HEK293 (cell line): ENCODE measurements at regions not wholly inside any gene's neighbourhood (a gene's known extent, or its start where the extent isn't known, plus 50 kb on each side); places are given as distances from the start of the nearest gene placed in this dataset.

Experiments used
- CTCF ChIA-PET: fragments of 350-600 bp; formaldehyde crosslinking; extraction: SDS; loops from one replicate; lab custom pipeline; 2021; ENCODE audit warnings: antibody characterized with exemption; lab: Yijun Ruan, JAX
- POLR2A ChIA-PET: fragments of 300-600 bp; formaldehyde crosslinking; extraction: SDS; loops from one replicate; lab custom pipeline; 2020; ENCODE audit warnings: antibody characterized with exemption, inconsistent platforms; lab: Yijun Ruan, JAX
- H3K27ac ChIP-seq: fragments of 200-500 bp; sonication (Bioruptor generic); 2 replicates; pipeline ENCODE4 v1.5.1; 2014; ENCODE audit warnings: low read depth, low read length, control low read depth, inconsistent platforms; ENCODE audit errors: extremely low read depth
- H3K36me3 ChIP-seq, 2 experiments: fragments of 200-500 bp in 1 of 2; sonication (Bioruptor generic) in 1 of 2; 1 replicate in 1 of 2; 2 replicates in 1 of 2; pipeline ENCODE4 v1.5.1; 2014 to 2017; ENCODE audit warnings: inconsistent platforms in 2 of 2, low read length in 2 of 2; ENCODE audit not compliant: control insufficient read depth in 2 of 2, insufficient read depth in 1 of 2
- H3K4me1 ChIP-seq: fragments of 200-500 bp; sonication (Bioruptor generic); 2 replicates; pipeline ENCODE4 v1.5.1; 2014; ENCODE audit warnings: mild to moderate bottlenecking, low read length, inconsistent platforms; ENCODE audit not compliant: control insufficient read depth, insufficient read depth
- H3K4me3 ChIP-seq: 2 replicates; pipeline ENCODE4 v1.5.1; 2011; ENCODE audit warnings: low read depth, mild to moderate bottlenecking, control low read depth, low read length, moderate library complexity
- H3K9me3 ChIP-seq: fragments of 200-500 bp; sonication (Bioruptor generic); 2 replicates; pipeline ENCODE4 v1.5.1; 2014; ENCODE audit warnings: low read depth, low read length, inconsistent platforms; ENCODE audit not compliant: control insufficient read depth, insufficient read depth
- FEZF1 ChIP-seq: fragments of 450-650 bp; formaldehyde crosslinking; IDR thresholded peaks from 2 replicates; pipeline ENCODE4 v1.5.1; 2016; ENCODE audit warnings: missing biosample characterization, missing genetic modification characterization
- GLIS2 ChIP-seq: fragments of 450-650 bp; formaldehyde crosslinking; IDR thresholded peaks from 2 replicates; pipeline ENCODE4 v1.5.1; 2016; ENCODE audit warnings: missing biosample characterization, missing genetic modification characterization
- KLF8 ChIP-seq: fragments of 450-650 bp; formaldehyde crosslinking; IDR thresholded peaks from 2 replicates; pipeline ENCODE4 v1.5.1; 2016; ENCODE audit warnings: missing biosample characterization, missing genetic modification characterization
- OSR2 ChIP-seq: fragments of 450-650 bp; formaldehyde crosslinking; IDR thresholded peaks from 2 replicates; pipeline ENCODE4 v1.5.1; 2016; ENCODE audit warnings: missing biosample characterization, missing genetic modification characterization
- REPIN1 ChIP-seq: fragments of 450-650 bp; formaldehyde crosslinking; IDR thresholded peaks from 2 replicates; pipeline ENCODE4 v1.5.1; 2017; ENCODE audit warnings: missing biosample characterization, missing genetic modification characterization, low read depth
- SALL2 ChIP-seq: fragments of 450-650 bp; formaldehyde crosslinking; IDR thresholded peaks from 2 replicates; pipeline ENCODE4 v1.5.0; 2017; ENCODE audit warnings: missing biosample characterization, mild to moderate bottlenecking, missing genetic modification characterization, borderline replicate concordance
- SP3 ChIP-seq: fragments of 450-650 bp; formaldehyde crosslinking; IDR thresholded peaks from 2 replicates; pipeline ENCODE4 v1.5.1; 2016; ENCODE audit warnings: missing biosample characterization, missing genetic modification characterization
- ZBTB20 ChIP-seq: fragments of 450-650 bp; formaldehyde crosslinking; IDR thresholded peaks from 2 replicates; pipeline ENCODE4 v1.5.1; 2016; ENCODE audit warnings: missing biosample characterization, missing genetic modification characterization
- ZFP37 ChIP-seq: fragments of 450-650 bp; formaldehyde crosslinking; IDR thresholded peaks from 2 replicates; pipeline ENCODE4 v1.5.1; 2016; ENCODE audit warnings: missing biosample characterization, missing genetic modification characterization
- ZNF23 ChIP-seq: fragments of 450-650 bp; formaldehyde crosslinking; IDR thresholded peaks from 2 replicates; pipeline ENCODE4 v1.5.1; 2016; ENCODE audit warnings: missing biosample characterization, missing genetic modification characterization, borderline replicate concordance
- ZNF677 ChIP-seq: fragments of 450-650 bp; IDR thresholded peaks from 2 replicates; pipeline ENCODE4 v1.5.0; 2018; ENCODE audit warnings: missing biosample characterization, mild to moderate bottlenecking, missing genetic modification characterization, moderate library complexity
- ZNF701 ChIP-seq: fragments of 450-650 bp; formaldehyde crosslinking; IDR thresholded peaks from 2 replicates; pipeline ENCODE4 v1.5.1; 2016; ENCODE audit warnings: missing biosample characterization, missing genetic modification characterization
- TF ChIP-seq, protein P1 (sequence below): sonication (generic); formaldehyde crosslinking; IDR thresholded peaks from 2 replicates; pipeline ENCODE4 v1.8.1; 2022; ENCODE audit warnings: mild to moderate bottlenecking, moderate library complexity, missing genetic modification reagents
- TF ChIP-seq, protein P2 (sequence below): fragments of 450-650 bp; formaldehyde crosslinking; IDR thresholded peaks from 2 replicates; pipeline ENCODE4 v1.5.1; 2017; ENCODE audit warnings: missing biosample characterization, missing genetic modification characterization
- TF ChIP-seq, protein P3 (sequence below): fragments of 450-650 bp; formaldehyde crosslinking; optimal IDR thresholded peaks from 2 replicates; pipeline ENCODE3; 2016; ENCODE audit warnings: missing biosample characterization, mild to moderate bottlenecking, missing genetic modification characterization
- TF ChIP-seq, protein P4 (sequence below): fragments of 450-650 bp; formaldehyde crosslinking; IDR thresholded peaks from 2 replicates; pipeline ENCODE4 v1.5.1; 2016; ENCODE audit warnings: missing biosample characterization, missing genetic modification characterization, low read depth
- TF ChIP-seq, protein P5 (sequence below): fragments of 450-650 bp; formaldehyde crosslinking; IDR thresholded peaks from 2 replicates; pipeline ENCODE4 v1.5.1; 2016; ENCODE audit warnings: missing biosample characterization, missing genetic modification characterization, borderline replicate concordance

DNA sequence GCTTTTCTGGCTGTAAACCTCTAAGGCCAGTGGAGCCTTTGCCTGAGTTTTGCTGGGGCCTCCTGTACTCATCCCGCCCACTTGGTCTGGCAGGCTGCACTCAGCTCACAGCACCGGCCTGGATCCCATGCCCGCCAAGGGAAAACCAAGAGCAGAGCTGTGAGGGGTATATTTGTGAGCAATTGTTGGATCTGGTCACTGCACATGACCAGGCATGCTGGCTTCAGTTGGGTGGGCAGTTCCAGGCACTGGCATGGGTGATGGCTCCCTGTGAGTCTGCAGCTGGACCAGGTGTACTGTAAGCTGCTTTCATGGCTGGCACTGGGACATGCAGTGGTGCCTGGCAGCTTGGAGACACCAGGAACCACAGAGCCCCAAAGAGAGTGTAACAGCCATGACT lies 563.1 kb upstream of the RGS18 start (continued):
- TF ChIP-seq, protein P1, sequence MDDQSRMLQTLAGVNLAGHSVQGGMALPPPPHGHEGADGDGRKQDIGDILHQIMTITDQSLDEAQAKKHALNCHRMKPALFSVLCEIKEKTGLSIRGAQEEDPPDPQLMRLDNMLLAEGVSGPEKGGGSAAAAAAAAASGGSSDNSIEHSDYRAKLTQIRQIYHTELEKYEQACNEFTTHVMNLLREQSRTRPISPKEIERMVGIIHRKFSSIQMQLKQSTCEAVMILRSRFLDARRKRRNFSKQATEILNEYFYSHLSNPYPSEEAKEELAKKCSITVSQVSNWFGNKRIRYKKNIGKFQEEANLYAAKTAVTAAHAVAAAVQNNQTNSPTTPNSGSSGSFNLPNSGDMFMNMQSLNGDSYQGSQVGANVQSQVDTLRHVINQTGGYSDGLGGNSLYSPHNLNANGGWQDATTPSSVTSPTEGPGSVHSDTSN: no peak
- TF ChIP-seq ZBTB20 (no peak), OSR2 (tag by site-specific recombination) (no peak), SALL2 (tag by site-specific recombination) (no peak), FEZF1 (tag by site-specific recombination) (no peak), REPIN1 (no peak)
- TF ChIP-seq, protein P2, sequence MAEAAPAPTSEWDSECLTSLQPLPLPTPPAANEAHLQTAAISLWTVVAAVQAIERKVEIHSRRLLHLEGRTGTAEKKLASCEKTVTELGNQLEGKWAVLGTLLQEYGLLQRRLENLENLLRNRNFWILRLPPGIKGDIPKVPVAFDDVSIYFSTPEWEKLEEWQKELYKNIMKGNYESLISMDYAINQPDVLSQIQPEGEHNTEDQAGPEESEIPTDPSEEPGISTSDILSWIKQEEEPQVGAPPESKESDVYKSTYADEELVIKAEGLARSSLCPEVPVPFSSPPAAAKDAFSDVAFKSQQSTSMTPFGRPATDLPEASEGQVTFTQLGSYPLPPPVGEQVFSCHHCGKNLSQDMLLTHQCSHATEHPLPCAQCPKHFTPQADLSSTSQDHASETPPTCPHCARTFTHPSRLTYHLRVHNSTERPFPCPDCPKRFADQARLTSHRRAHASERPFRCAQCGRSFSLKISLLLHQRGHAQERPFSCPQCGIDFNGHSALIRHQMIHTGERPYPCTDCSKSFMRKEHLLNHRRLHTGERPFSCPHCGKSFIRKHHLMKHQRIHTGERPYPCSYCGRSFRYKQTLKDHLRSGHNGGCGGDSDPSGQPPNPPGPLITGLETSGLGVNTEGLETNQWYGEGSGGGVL (tag by site-specific recombination): no peak

DNA sequence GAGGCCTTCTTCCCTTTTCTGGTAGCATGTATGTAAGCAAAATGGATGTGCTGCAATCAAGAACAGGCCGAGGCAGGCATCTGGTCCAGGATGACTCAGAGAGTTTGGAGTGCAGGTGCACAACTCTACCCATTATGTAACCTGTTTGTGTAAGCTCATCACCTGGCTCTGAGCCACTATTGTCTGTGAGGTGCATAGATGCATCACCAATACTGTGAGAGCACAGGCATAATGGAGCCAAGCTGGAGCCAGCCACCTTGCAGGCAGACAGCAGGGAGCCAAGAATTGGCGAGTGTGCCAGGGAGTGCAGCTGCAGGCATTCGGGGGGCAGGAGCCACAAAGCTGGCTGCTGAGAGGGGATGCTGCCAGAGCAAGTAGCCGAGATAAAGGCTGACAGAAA lies 549.9 kb upstream of the RGS18 start:
- H3K9me3 ChIP-seq: no peaks in the 10 kb centered on the region
- no peak overlapping the region for H3K4me3 ChIP-seq
- TF ChIP-seq, protein P3, sequence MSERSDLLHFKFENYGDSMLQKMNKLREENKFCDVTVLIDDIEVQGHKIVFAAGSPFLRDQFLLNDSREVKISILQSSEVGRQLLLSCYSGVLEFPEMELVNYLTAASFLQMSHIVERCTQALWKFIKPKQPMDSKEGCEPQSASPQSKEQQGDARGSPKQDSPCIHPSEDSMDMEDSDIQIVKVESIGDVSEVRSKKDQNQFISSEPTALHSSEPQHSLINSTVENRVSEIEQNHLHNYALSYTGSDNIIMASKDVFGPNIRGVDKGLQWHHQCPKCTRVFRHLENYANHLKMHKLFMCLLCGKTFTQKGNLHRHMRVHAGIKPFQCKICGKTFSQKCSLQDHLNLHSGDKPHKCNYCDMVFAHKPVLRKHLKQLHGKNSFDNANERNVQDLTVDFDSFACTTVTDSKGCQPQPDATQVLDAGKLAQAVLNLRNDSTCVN: no peak
- TF ChIP-seq, protein P4, sequence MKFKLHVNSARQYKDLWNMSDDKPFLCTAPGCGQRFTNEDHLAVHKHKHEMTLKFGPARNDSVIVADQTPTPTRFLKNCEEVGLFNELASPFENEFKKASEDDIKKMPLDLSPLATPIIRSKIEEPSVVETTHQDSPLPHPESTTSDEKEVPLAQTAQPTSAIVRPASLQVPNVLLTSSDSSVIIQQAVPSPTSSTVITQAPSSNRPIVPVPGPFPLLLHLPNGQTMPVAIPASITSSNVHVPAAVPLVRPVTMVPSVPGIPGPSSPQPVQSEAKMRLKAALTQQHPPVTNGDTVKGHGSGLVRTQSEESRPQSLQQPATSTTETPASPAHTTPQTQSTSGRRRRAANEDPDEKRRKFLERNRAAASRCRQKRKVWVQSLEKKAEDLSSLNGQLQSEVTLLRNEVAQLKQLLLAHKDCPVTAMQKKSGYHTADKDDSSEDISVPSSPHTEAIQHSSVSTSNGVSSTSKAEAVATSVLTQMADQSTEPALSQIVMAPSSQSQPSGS (tag by site-specific recombination): no peak
- CTCF ChIA-PET: no interaction called here
- no peaks in the 10 kb centered on the region for H3K36me3 ChIP-seq
- H3K4me1 ChIP-seq: no peaks in the 10 kb centered on the region
- H3K27ac ChIP-seq: no peak overlapping the region
- POLR2A ChIA-PET: no interaction called here

DNA sequence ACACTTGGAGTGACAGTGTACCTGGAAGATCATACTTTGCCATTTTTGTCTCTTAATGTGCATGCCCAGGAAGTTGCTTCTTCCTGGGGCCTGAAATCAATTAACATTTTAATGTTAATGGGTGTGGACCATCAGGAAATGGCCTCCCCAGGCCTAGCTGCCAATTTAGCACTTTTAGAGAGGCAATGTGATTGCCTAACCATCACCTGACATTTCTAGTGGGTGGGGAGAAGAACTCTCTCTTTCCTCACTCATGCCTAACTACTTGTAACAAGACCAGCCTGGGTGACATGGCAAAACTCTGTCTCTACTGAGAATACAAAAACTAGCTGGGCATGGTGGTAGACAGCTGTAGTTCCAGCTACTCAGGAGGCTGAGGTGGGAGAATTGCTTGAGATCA lies 549.0 kb upstream of the RGS18 start:
- POLR2A ChIA-PET: no interaction called here
- TF ChIP-seq ZFP37 (tag by site-specific recombination) (no peak), KLF8 (tag by site-specific recombination) (no peak), ZNF677 (tag by site-specific recombination) (no peak), SALL2 (tag by site-specific recombination) (no peak), GLIS2 (tag by site-specific recombination) (no peak), ZNF23 (tag by site-specific recombination) (no peak), SP3 (no peak), ZNF701 (tag by site-specific recombination) (no peak)
- TF ChIP-seq, protein P5, sequence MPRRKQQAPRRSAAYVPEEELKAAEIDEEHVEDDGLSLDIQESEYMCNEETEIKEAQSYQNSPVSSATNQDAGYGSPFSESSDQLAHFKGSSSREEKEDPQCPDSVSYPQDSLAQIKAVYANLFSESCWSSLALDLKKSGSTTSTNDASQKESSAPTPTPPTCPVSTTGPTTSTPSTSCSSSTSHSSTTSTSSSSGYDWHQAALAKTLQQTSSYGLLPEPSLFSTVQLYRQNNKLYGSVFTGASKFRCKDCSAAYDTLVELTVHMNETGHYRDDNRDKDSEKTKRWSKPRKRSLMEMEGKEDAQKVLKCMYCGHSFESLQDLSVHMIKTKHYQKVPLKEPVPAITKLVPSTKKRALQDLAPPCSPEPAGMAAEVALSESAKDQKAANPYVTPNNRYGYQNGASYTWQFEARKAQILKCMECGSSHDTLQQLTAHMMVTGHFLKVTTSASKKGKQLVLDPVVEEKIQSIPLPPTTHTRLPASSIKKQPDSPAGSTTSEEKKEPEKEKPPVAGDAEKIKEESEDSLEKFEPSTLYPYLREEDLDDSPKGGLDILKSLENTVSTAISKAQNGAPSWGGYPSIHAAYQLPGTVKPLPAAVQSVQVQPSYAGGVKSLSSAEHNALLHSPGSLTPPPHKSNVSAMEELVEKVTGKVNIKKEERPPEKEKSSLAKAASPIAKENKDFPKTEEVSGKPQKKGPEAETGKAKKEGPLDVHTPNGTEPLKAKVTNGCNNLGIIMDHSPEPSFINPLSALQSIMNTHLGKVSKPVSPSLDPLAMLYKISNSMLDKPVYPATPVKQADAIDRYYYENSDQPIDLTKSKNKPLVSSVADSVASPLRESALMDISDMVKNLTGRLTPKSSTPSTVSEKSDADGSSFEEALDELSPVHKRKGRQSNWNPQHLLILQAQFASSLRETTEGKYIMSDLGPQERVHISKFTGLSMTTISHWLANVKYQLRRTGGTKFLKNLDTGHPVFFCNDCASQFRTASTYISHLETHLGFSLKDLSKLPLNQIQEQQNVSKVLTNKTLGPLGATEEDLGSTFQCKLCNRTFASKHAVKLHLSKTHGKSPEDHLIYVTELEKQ: no peak
- Histone ChIP-seq H3K4me3 (no peak overlapping the region), H3K9me3 (no peaks in the 10 kb centered on the region), H3K27ac (no peak overlapping the region), H3K4me1 (no peaks in the 10 kb centered on the region), H3K36me3 (no peaks in the 10 kb centered on the region)
- CTCF ChIA-PET: no interaction called here
